NCI-H226 (cell line): ENCODE measurements at regions not wholly inside any gene's neighbourhood (a gene's known extent, or its start where the extent isn't known, plus 50 kb on each side); places are given as distances from the start of the nearest gene placed in this dataset.
"Not testable (repeated sequence)": the region's sequence is repeated elsewhere in the genome, so short reads cannot be mapped to it uniquely, and the experiment has no call there.

Experiments
- DNase-seq: peaks from one replicate; pipeline ENCODE4 v3.0.0-alpha.2; 2015

- DNase-seq, result peak; percentile 80
Measured at GRCh38 chr5:168086104-168086610, 205.3 kb upstream of the WWC1 start.

GRCh38 chr5:168086746-168087145, 204.7 kb upstream of the WWC1 start:
- no peak for DNase-seq

- no peak for DNase-seq
Measured at GRCh38 chr5:168088410-168089173, 202.9 kb upstream of the WWC1 start.

- DNase-seq, result no peak
Measured at GRCh38 chr5:168089201-168089887, 202.1 kb upstream of the WWC1 start.

GRCh38 chr5:168092209-168093185, 198.9 kb upstream of the WWC1 start:
- no peak for DNase-seq

- no peak for DNase-seq
Measured at GRCh38 chr5:168093200-168093910, 198.1 kb upstream of the WWC1 start.

GRCh38 chr5:168096525-168096924, 194.9 kb upstream of the WWC1 start:
- no peak for DNase-seq

GRCh38 chr5:168097876-168098653, 193.4 kb upstream of the WWC1 start:
- DNase-seq, result no peak

GRCh38 chr5:168101352-168101751, 190.1 kb upstream of the WWC1 start:
- DNase-seq, result no peak

GRCh38 chr5:168103018-168103417, 188.4 kb upstream of the WWC1 start:
- not testable (repeated sequence) for DNase-seq

GRCh38 chr5:168104350-168104749, 187.1 kb upstream of the WWC1 start:
- no peak for DNase-seq

- DNase-seq, result no peak
Measured at GRCh38 chr5:168104811-168105481, 186.5 kb upstream of the WWC1 start.

GRCh38 chr5:168106008-168106761, 185.3 kb upstream of the WWC1 start:
- DNase-seq, result no peak

GRCh38 chr5:168109441-168109840, 182.0 kb upstream of the WWC1 start:
- DNase-seq, result no peak

GRCh38 chr5:168110384-168110783, 181.1 kb upstream of the WWC1 start:
- DNase-seq, result no peak

GRCh38 chr5:168110870-168111832, 180.3 kb upstream of the WWC1 start:
- DNase-seq, result no peak

- DNase-seq, result peak; percentile 10
Measured at GRCh38 chr5:168114444-168115017, 176.9 kb upstream of the WWC1 start.

- no peak for DNase-seq
Measured at GRCh38 chr5:168117469-168117868, 174.0 kb upstream of the WWC1 start.
